ENCODE measurements at regions not wholly inside any gene's neighbourhood (a gene's known extent, or its start where the extent isn't known, plus 50 kb on each side); places are given as distances from the start of the nearest gene placed in this dataset.

DNA sequence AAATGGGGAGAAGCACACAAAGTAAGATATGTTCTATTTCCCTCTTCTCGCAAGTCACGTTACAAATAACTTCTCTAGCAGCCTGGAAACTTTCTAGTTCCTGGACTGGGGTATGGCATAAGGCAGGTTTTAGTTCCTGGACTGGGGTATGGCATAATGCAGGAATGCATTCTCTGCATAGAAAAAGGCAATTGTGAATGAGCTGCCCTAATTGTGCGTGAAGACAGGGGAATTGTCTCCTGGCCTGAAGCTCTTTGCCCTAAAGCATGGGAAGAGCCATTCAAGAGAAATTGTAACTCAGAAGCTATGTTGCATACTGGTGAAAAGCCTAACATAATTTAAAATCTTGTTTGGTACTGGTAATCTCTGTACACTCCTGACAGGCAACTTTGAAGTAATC, 54.3 kb upstream of the CBLB start:
- Histone ChIP-seq H3K4me3 (ENCODE audit: low read depth in 1 of 3, low read length in 3 of 3) (no peak overlapping the region), H3K9me3 (ENCODE audit: control insufficient read depth in 4 of 4, low read length in 3 of 4) (peaks cover 0 to 5% (median 0%) of the 10 kb centered on the region in 4 donors), H3K36me3 (ENCODE audit: control insufficient read depth in 4 of 4, insufficient read depth in 3 of 4, low read depth in 1 of 4, low read length in 3 of 4) (no peaks in the 10 kb centered on the region), H3K27me3 (ENCODE audit: control insufficient read depth in 4 of 4, insufficient read depth in 4 of 4, low read length in 3 of 4) (no peaks in the 10 kb centered on the region), H3K9ac (ENCODE audit: low read depth in 1 of 2, low read length in 2 of 2) (no peak overlapping the region), H3K27ac (ENCODE audit: low read depth in 1 of 2, low read length in 2 of 2) (no peak overlapping the region), H3K4me1 (ENCODE audit: control insufficient read depth in 4 of 4, insufficient read depth in 4 of 4, low read length in 3 of 4) (no peaks in the 10 kb centered on the region)
- TF ChIP-seq, protein P1, sequence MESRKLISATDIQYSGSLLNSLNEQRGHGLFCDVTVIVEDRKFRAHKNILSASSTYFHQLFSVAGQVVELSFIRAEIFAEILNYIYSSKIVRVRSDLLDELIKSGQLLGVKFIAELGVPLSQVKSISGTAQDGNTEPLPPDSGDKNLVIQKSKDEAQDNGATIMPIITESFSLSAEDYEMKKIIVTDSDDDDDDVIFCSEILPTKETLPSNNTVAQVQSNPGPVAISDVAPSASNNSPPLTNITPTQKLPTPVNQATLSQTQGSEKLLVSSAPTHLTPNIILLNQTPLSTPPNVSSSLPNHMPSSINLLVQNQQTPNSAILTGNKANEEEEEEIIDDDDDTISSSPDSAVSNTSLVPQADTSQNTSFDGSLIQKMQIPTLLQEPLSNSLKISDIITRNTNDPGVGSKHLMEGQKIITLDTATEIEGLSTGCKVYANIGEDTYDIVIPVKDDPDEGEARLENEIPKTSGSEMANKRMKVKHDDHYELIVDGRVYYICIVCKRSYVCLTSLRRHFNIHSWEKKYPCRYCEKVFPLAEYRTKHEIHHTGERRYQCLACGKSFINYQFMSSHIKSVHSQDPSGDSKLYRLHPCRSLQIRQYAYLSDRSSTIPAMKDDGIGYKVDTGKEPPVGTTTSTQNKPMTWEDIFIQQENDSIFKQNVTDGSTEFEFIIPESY (IDR thresholded peaks at IDR 0.05): no peak
- TF ChIP-seq, protein P2, sequence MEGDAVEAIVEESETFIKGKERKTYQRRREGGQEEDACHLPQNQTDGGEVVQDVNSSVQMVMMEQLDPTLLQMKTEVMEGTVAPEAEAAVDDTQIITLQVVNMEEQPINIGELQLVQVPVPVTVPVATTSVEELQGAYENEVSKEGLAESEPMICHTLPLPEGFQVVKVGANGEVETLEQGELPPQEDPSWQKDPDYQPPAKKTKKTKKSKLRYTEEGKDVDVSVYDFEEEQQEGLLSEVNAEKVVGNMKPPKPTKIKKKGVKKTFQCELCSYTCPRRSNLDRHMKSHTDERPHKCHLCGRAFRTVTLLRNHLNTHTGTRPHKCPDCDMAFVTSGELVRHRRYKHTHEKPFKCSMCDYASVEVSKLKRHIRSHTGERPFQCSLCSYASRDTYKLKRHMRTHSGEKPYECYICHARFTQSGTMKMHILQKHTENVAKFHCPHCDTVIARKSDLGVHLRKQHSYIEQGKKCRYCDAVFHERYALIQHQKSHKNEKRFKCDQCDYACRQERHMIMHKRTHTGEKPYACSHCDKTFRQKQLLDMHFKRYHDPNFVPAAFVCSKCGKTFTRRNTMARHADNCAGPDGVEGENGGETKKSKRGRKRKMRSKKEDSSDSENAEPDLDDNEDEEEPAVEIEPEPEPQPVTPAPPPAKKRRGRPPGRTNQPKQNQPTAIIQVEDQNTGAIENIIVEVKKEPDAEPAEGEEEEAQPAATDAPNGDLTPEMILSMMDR (IDR thresholded peaks at IDR 0.05; ENCODE audit: low read depth, low read length, missing input control): no peak
- no peak for TF ChIP-seq RXRA (IDR thresholded peaks at IDR 0.05)
- no peak for TF ChIP-seq FOXA1 (IDR thresholded peaks at IDR 0.05)
- TF ChIP-seq HNF4A (conservative IDR thresholded peaks at IDR 0.05): no peak
- TF ChIP-seq EGR1 (IDR thresholded peaks at IDR 0.05; ENCODE audit: low read depth in 2 of 2): no peak
- TF ChIP-seq SP1 (IDR thresholded peaks at IDR 0.05): no peak
- TF ChIP-seq HNF4G (IDR thresholded peaks at IDR 0.05): no peak
- TF ChIP-seq, protein P3, sequence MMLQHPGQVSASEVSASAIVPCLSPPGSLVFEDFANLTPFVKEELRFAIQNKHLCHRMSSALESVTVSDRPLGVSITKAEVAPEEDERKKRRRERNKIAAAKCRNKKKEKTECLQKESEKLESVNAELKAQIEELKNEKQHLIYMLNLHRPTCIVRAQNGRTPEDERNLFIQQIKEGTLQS (IDR thresholded peaks at IDR 0.05): no peak
- TF ChIP-seq RAD21 (IDR thresholded peaks at IDR 0.05): no peak
- TF ChIP-seq FOXA2 (IDR thresholded peaks at IDR 0.05): no peak
- TF ChIP-seq GABPA (IDR thresholded peaks at IDR 0.05 in 1 of 2, conservative IDR thresholded peaks at IDR 0.05 in 1 of 2): no peak
- TF ChIP-seq JUND (IDR thresholded peaks at IDR 0.05): no peak
- TF ChIP-seq NR2F2 (IDR thresholded peaks at IDR 0.05): no peak
- TF ChIP-seq YY1 (IDR thresholded peaks at IDR 0.05): no peak
- TF ChIP-seq TAF1 (conservative IDR thresholded peaks at IDR 0.05): no peak
- 97% methylated on average over 3 of the region's 3 CpGs for WGBS
- DNase-seq (ENCODE audit: low spot score): no peak

DNA sequence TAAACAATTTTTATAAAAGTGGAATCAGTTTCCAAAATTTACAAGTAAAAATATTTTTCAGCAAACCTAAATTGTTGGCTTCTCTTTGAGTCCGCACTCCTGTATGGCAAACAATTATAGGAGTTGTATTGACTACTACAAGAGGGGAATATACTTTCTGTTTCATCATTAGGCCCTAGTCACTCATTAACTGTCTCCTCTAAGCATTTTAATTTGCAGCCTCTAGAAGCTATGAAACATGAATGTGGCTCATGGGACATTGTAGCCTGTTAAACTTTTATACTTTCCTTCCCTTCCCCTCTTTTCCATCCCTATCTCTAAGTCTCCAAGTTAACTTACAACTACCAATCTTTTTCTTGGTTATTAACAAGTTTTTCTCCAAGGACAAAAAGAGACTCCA, 58.9 kb upstream of the CBLB start:
- no peak for DNase-seq (ENCODE audit: low spot score)
- H3K4me1 ChIP-seq (ENCODE audit: control insufficient read depth in 4 of 4, insufficient read depth in 4 of 4, low read length in 3 of 4): no peaks in the 10 kb centered on the region
- H3K9me3 ChIP-seq (ENCODE audit: control insufficient read depth in 4 of 4, low read length in 3 of 4): no peaks in the 10 kb centered on the region
- no peak overlapping the region for H3K27ac ChIP-seq (ENCODE audit: low read depth in 1 of 2, low read length in 2 of 2)
- no peak overlapping the region for H3K4me3 ChIP-seq (ENCODE audit: low read depth in 1 of 3, low read length in 3 of 3)
- TF ChIP-seq HNF4G (IDR thresholded peaks at IDR 0.05): no peak
- TF ChIP-seq, protein P4, sequence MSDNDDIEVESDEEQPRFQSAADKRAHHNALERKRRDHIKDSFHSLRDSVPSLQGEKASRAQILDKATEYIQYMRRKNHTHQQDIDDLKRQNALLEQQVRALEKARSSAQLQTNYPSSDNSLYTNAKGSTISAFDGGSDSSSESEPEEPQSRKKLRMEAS (IDR thresholded peaks at IDR 0.05): no peak
- TF ChIP-seq, protein P2 (IDR thresholded peaks at IDR 0.05; ENCODE audit: low read depth, low read length, missing input control): no peak
- TF ChIP-seq HNF4A (conservative IDR thresholded peaks at IDR 0.05): no peak
- no peak for TF ChIP-seq GABPA (IDR thresholded peaks at IDR 0.05 in 1 of 2, conservative IDR thresholded peaks at IDR 0.05 in 1 of 2)
- no peak for TF ChIP-seq NR2F2 (IDR thresholded peaks at IDR 0.05)
- TF ChIP-seq RXRA (IDR thresholded peaks at IDR 0.05): no peak
- TF ChIP-seq, protein P3 (IDR thresholded peaks at IDR 0.05): no peak
- no peaks in the 10 kb centered on the region for H3K36me3 ChIP-seq (ENCODE audit: control insufficient read depth in 4 of 4, insufficient read depth in 3 of 4, low read depth in 1 of 4, low read length in 3 of 4)
- WGBS: 50% methylated on average over 1 of the region's 1 CpG
- no peak overlapping the region for H3K9ac ChIP-seq (ENCODE audit: low read depth in 1 of 2, low read length in 2 of 2)
- no peaks in the 10 kb centered on the region for H3K27me3 ChIP-seq (ENCODE audit: control insufficient read depth in 4 of 4, insufficient read depth in 4 of 4, low read length in 3 of 4)

Measured in liver (tissue), 8 donors.